ENCODE measurements at regions not wholly inside any gene's neighbourhood (a gene's known extent, or its start where the extent isn't known, plus 50 kb on each side); places are given as distances from the start of the nearest gene placed in this dataset.

- Histone ChIP-seq H3K27ac (ENCODE audit: low read depth, low read length) (no peak overlapping the region), H3K9ac (ENCODE audit: low read length) (no peak overlapping the region), H3K36me3 (ENCODE audit: control insufficient read depth, insufficient read depth, low read length) (no peaks in the 10 kb centered on the region), H3K4me1 (ENCODE audit: control insufficient read depth, insufficient read depth, low read length) (no peaks in the 10 kb centered on the region), H3K9me3 (ENCODE audit: control insufficient read depth, insufficient read depth, low read depth, low read length) (no peaks in the 10 kb centered on the region), H3K27me3 (ENCODE audit: control insufficient read depth, insufficient read depth, low read length) (no peaks in the 10 kb centered on the region), H3K4me3 (ENCODE audit: low read depth, low read length) (no peak overlapping the region)
Measured at GRCh38 chr6:87828044-87828443, 126.0 kb upstream of the AKIRIN2 start.

GRCh38 chr6:87827346-87827745 lies 125.3 kb upstream of the AKIRIN2 start:
- H3K27me3 ChIP-seq (ENCODE audit: control insufficient read depth, insufficient read depth, low read length): no peaks in the 10 kb centered on the region
- H3K9me3 ChIP-seq (ENCODE audit: control insufficient read depth, insufficient read depth, low read depth, low read length): no peaks in the 10 kb centered on the region
- H3K9ac ChIP-seq (ENCODE audit: low read length): no peak overlapping the region
- H3K4me3 ChIP-seq (ENCODE audit: low read depth, low read length): no peak overlapping the region
- no peak overlapping the region for H3K27ac ChIP-seq (ENCODE audit: low read depth, low read length)
- no peaks in the 10 kb centered on the region for H3K36me3 ChIP-seq (ENCODE audit: control insufficient read depth, insufficient read depth, low read length)
- no peaks in the 10 kb centered on the region for H3K4me1 ChIP-seq (ENCODE audit: control insufficient read depth, insufficient read depth, low read length)

GRCh38 chr6:87826424-87826823 lies 124.4 kb upstream of the AKIRIN2 start:
- Histone ChIP-seq H3K4me3 (ENCODE audit: low read depth, low read length) (no peak overlapping the region), H3K36me3 (ENCODE audit: control insufficient read depth, insufficient read depth, low read length) (no peaks in the 10 kb centered on the region), H3K27ac (ENCODE audit: low read depth, low read length) (no peak overlapping the region), H3K9me3 (ENCODE audit: control insufficient read depth, insufficient read depth, low read depth, low read length) (no peaks in the 10 kb centered on the region), H3K27me3 (ENCODE audit: control insufficient read depth, insufficient read depth, low read length) (no peaks in the 10 kb centered on the region), H3K4me1 (ENCODE audit: control insufficient read depth, insufficient read depth, low read length) (no peaks in the 10 kb centered on the region), H3K9ac (ENCODE audit: low read length) (no peak overlapping the region)

- Histone ChIP-seq H3K4me3 (ENCODE audit: low read depth, low read length) (no peak overlapping the region), H3K27ac (ENCODE audit: low read depth, low read length) (no peak overlapping the region), H3K4me1 (ENCODE audit: control insufficient read depth, insufficient read depth, low read length) (no peaks in the 10 kb centered on the region), H3K9me3 (ENCODE audit: control insufficient read depth, insufficient read depth, low read depth, low read length) (no peaks in the 10 kb centered on the region), H3K9ac (ENCODE audit: low read length) (no peak overlapping the region), H3K36me3 (ENCODE audit: control insufficient read depth, insufficient read depth, low read length) (no peaks in the 10 kb centered on the region), H3K27me3 (ENCODE audit: control insufficient read depth, insufficient read depth, low read length) (no peaks in the 10 kb centered on the region)
Measured at GRCh38 chr6:87825821-87826221, 123.8 kb upstream of the AKIRIN2 start.

DNA sequence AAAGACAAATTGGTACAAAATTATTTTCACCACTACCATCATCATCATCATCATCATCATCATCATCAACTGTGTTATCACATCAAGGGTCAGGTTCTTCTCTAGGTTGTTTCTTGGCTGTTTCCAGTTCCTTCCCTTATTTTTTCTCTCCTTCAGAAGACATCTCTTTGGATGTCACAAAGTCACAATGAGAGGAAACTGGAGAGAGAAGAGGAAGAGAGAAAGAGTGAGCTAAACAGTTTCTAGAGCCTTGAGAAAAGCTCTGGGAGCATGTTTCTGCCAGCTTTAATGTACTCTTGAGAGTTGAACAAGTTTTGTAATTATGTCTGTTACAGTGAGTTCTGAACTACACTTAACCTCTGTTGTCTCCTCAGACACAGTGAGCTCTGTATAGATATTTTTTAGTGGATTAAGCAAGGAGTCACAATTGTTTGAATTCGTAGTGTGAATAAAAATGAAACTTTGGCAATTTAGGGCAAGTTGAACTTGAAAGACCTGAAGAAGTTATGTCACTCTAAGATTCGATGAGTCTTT lies 123.0 kb upstream of the AKIRIN2 start:
- no peaks in the 10 kb centered on the region for H3K27me3 ChIP-seq (ENCODE audit: control insufficient read depth, insufficient read depth, low read length)
- no peak overlapping the region for H3K4me3 ChIP-seq (ENCODE audit: low read depth, low read length)
- no peak overlapping the region for H3K27ac ChIP-seq (ENCODE audit: low read depth, low read length)
- H3K36me3 ChIP-seq (ENCODE audit: control insufficient read depth, insufficient read depth, low read length): no peaks in the 10 kb centered on the region
- no peaks in the 10 kb centered on the region for H3K9me3 ChIP-seq (ENCODE audit: control insufficient read depth, insufficient read depth, low read depth, low read length)
- no peak overlapping the region for H3K9ac ChIP-seq (ENCODE audit: low read length)
- no peaks in the 10 kb centered on the region for H3K4me1 ChIP-seq (ENCODE audit: control insufficient read depth, insufficient read depth, low read length)

DNA sequence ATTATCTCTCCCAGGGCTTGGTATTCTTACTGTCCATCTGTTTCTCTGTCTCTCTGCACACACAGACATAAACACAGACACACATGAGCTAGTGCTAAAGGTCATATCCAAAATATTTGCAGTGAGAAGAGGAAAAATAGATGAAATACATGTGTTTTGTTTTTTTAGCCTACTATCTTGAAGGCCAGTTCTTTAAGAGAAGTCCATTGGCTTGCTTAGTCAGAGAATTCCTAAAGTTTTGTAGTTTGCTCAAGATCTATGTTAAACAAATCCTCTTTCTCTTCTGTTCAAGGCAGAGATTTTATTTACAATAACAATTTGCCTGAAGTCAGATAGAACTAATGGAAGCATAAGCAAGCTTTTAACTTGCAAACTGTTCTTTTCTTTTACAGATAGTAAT lies 120.0 kb upstream of the AKIRIN2 start:
- no peaks in the 10 kb centered on the region for H3K36me3 ChIP-seq (ENCODE audit: control insufficient read depth, insufficient read depth, low read length)
- H3K9ac ChIP-seq (ENCODE audit: low read length): no peak overlapping the region
- no peak overlapping the region for H3K4me3 ChIP-seq (ENCODE audit: low read depth, low read length)
- H3K9me3 ChIP-seq (ENCODE audit: control insufficient read depth, insufficient read depth, low read depth, low read length): no peaks in the 10 kb centered on the region
- H3K27me3 ChIP-seq (ENCODE audit: control insufficient read depth, insufficient read depth, low read length): no peaks in the 10 kb centered on the region
- H3K27ac ChIP-seq (ENCODE audit: low read depth, low read length): no peak overlapping the region
- no peaks in the 10 kb centered on the region for H3K4me1 ChIP-seq (ENCODE audit: control insufficient read depth, insufficient read depth, low read length)

DNA sequence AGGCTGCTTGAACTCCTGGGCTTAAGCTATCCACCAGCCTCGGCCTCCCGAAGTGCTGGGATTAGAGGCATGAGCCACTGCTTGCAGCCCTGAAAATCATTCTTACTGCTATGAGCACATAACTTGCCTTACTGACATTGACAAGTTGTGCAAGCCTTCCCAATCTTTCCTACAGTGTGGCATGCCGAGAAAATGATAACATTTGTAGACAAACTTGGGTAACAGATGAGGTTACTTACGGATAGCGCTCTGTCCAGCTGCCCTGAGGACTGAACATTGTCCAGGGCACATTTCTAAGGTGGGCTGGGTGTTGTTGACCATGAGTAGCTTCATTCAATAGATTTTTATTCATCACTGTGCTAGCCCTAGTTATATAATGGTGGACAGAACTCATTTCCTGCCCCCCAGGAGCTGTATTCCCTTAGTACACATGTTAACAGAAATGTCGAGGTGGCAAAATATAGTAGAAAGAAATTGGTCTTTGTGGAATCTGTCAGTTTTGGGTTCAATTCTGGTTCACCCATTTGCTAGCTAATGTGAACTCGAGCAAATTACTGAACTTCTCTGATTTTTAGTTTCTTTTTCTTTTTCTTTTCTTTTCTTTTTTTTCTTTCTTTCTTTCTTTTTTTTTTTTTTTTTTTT lies 118.4 kb upstream of the AKIRIN2 start:
- Histone ChIP-seq H3K4me1 (ENCODE audit: control insufficient read depth, insufficient read depth, low read length) (no peaks in the 10 kb centered on the region), H3K9ac (ENCODE audit: low read length) (no peak overlapping the region), H3K27ac (ENCODE audit: low read depth, low read length) (no peak overlapping the region), H3K4me3 (ENCODE audit: low read depth, low read length) (no peak overlapping the region), H3K36me3 (ENCODE audit: control insufficient read depth, insufficient read depth, low read length) (no peaks in the 10 kb centered on the region), H3K27me3 (ENCODE audit: control insufficient read depth, insufficient read depth, low read length) (no peaks in the 10 kb centered on the region), H3K9me3 (ENCODE audit: control insufficient read depth, insufficient read depth, low read depth, low read length) (no peaks in the 10 kb centered on the region)

DNA sequence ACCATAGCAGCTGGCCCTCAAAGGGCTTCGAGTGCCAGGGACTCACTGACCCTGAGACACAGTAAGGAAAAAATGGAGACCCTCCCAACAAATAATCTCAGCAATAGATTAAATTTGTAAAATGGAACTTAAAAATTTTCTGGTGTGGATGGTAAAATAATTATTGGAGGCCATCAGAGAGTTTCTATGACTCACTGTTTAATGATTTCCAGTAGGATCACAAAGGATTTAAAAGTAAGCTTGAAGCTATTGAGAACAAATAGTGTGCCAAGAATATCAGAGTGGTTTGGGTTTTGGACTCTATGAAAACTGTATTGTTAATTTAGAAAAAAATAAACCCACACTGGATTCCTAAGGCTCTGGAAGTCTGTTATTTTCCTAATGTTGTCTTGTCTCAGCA lies 115.2 kb upstream of the AKIRIN2 start:
- no peaks in the 10 kb centered on the region for H3K9me3 ChIP-seq (ENCODE audit: control insufficient read depth, insufficient read depth, low read depth, low read length)
- H3K9ac ChIP-seq (ENCODE audit: low read length): no peak overlapping the region
- H3K27ac ChIP-seq (ENCODE audit: low read depth, low read length): no peak overlapping the region
- no peaks in the 10 kb centered on the region for H3K4me1 ChIP-seq (ENCODE audit: control insufficient read depth, insufficient read depth, low read length)
- H3K36me3 ChIP-seq (ENCODE audit: control insufficient read depth, insufficient read depth, low read length): no peaks in the 10 kb centered on the region
- no peaks in the 10 kb centered on the region for H3K27me3 ChIP-seq (ENCODE audit: control insufficient read depth, insufficient read depth, low read length)
- H3K4me3 ChIP-seq (ENCODE audit: low read depth, low read length): no peak overlapping the region

DNA sequence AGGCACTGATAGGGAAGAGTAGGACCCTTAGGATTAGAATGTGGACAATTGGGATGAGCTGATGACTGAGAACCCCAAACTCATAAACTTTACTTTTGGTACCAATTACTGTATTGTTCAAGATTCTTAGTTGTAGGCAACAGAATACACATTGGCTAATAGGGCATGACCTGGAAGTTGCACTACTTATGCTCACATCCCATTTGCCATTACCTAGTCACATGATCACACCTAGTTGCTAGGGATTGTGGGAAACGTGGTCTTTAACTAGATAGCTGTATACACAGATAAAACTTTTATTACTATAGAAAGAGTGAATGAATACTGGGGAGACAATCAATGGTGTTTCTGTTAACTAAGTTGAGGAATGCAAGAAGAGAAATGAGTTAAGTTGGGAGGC lies 113.4 kb upstream of the AKIRIN2 start:
- Histone ChIP-seq H3K9me3 (ENCODE audit: control insufficient read depth, insufficient read depth, low read depth, low read length) (no peaks in the 10 kb centered on the region), H3K27ac (ENCODE audit: low read depth, low read length) (no peak overlapping the region), H3K36me3 (ENCODE audit: control insufficient read depth, insufficient read depth, low read length) (no peaks in the 10 kb centered on the region), H3K27me3 (ENCODE audit: control insufficient read depth, insufficient read depth, low read length) (no peaks in the 10 kb centered on the region), H3K9ac (ENCODE audit: low read length) (no peak overlapping the region), H3K4me3 (ENCODE audit: low read depth, low read length) (no peak overlapping the region), H3K4me1 (ENCODE audit: control insufficient read depth, insufficient read depth, low read length) (no peaks in the 10 kb centered on the region)

- no peak overlapping the region for H3K27ac ChIP-seq (ENCODE audit: low read depth, low read length)
- no peaks in the 10 kb centered on the region for H3K27me3 ChIP-seq (ENCODE audit: control insufficient read depth, insufficient read depth, low read length)
- H3K4me1 ChIP-seq (ENCODE audit: control insufficient read depth, insufficient read depth, low read length): no peaks in the 10 kb centered on the region
- no peak overlapping the region for H3K9ac ChIP-seq (ENCODE audit: low read length)
- H3K36me3 ChIP-seq (ENCODE audit: control insufficient read depth, insufficient read depth, low read length): no peaks in the 10 kb centered on the region
- no peaks in the 10 kb centered on the region for H3K9me3 ChIP-seq (ENCODE audit: control insufficient read depth, insufficient read depth, low read depth, low read length)
- H3K4me3 ChIP-seq (ENCODE audit: low read depth, low read length): no peak overlapping the region
Measured at GRCh38 chr6:87808005-87808757, 106.1 kb upstream of the AKIRIN2 start.

DNA sequence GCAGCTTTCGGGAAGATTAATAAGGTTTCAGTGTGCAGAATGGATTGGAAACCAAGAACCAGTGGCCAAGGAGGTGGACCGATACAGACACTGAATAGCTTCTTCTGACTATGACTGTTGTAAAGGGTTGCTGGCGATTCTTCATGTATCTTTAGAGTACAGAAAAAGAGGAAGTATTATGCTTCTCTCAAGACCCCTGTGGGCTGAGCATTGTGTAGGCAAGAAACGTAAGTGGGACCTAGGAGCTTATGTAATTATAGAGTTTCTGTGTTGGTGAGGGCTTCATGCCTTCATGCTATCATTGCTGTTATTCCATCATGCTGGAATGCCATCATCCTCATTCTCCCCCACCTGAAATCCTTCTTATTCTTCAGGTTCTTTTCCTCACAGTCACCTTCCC lies 105.4 kb upstream of the AKIRIN2 start:
- Histone ChIP-seq H3K4me1 (ENCODE audit: control insufficient read depth, insufficient read depth, low read length) (no peaks in the 10 kb centered on the region), H3K36me3 (ENCODE audit: control insufficient read depth, insufficient read depth, low read length) (no peaks in the 10 kb centered on the region), H3K27me3 (ENCODE audit: control insufficient read depth, insufficient read depth, low read length) (no peaks in the 10 kb centered on the region), H3K4me3 (ENCODE audit: low read depth, low read length) (no peak overlapping the region), H3K9ac (ENCODE audit: low read length) (no peak overlapping the region), H3K9me3 (ENCODE audit: control insufficient read depth, insufficient read depth, low read depth, low read length) (no peaks in the 10 kb centered on the region), H3K27ac (ENCODE audit: low read depth, low read length) (no peak overlapping the region)
